Karpas-422 (cell line): ENCODE measurements at regions not wholly inside any gene's neighbourhood (a gene's known extent, or its start where the extent isn't known, plus 50 kb on each side); places are given as distances from the start of the nearest gene placed in this dataset.
"Not testable (repeated sequence)": the region's sequence is repeated elsewhere in the genome, so short reads cannot be mapped to it uniquely, and the experiment has no call there.

Source experiments
- DNase-seq: peaks from one replicate; pipeline ENCODE4 v3.0.0-alpha.2; 2015
- H2AFZ ChIP-seq: fragments of 200-600 bp; sonication (generic); 2 replicates; pipeline ENCODE4 v1.6.1; 2014; ENCODE audit warnings: antibody characterized with exemption, low read length, mixed read lengths
- H3K27ac ChIP-seq: fragments of 200-600 bp; sonication (generic); 2 replicates; pipeline ENCODE4 v1.5.1; 2014; ENCODE audit warnings: mild to moderate bottlenecking, low read length, moderate library complexity
- H3K27me3 ChIP-seq: fragments of 200-600 bp; sonication (generic); 2 replicates; pipeline ENCODE4 v1.6.1; 2014; ENCODE audit warnings: low read length, mixed read lengths
- H3K36me3 ChIP-seq: fragments of 200-600 bp; sonication (generic); 2 replicates; pipeline ENCODE4 v1.6.1; 2014; ENCODE audit warnings: low read length, mixed read lengths; ENCODE audit not compliant: insufficient read depth
- H3K4me1 ChIP-seq: fragments of 200-600 bp; sonication (generic); 2 replicates; pipeline ENCODE4 v1.6.1; 2014; ENCODE audit warnings: mild to moderate bottlenecking, low read length, mixed read lengths
- H3K4me2 ChIP-seq: fragments of 200-600 bp; sonication (generic); 2 replicates; pipeline ENCODE4 v1.6.1; 2014; ENCODE audit warnings: low read length, low read depth, mild to moderate bottlenecking; ENCODE audit not compliant: poor library complexity, severe bottlenecking
- H3K4me3 ChIP-seq: fragments of 200-600 bp; sonication (generic); 2 replicates; pipeline ENCODE4 v1.5.1; 2014; ENCODE audit warnings: mild to moderate bottlenecking, antibody characterized with exemption, low read length, mixed read lengths
- H3K79me2 ChIP-seq: fragments of 200-600 bp; sonication (generic); 2 replicates; pipeline ENCODE4 v1.6.1; 2014; ENCODE audit warnings: mild to moderate bottlenecking, low read length, mixed read lengths
- H3K9ac ChIP-seq: fragments of 200-600 bp; sonication (generic); 2 replicates; pipeline ENCODE4 v1.6.0; 2014; ENCODE audit warnings: low read length
- H3K9me2 ChIP-seq: fragments of 200-600 bp; sonication (generic), shearing (Covaris generic); replicated peaks from 2 replicates; pipeline ENCODE4 v1.6.0; 2014; ENCODE audit warnings: mild to moderate bottlenecking, low read length, moderate library complexity; ENCODE audit not compliant: insufficient read depth
- H3K9me3 ChIP-seq: fragments of 300-700, 200-600 bp; sonication (generic); 2 replicates; pipeline ENCODE4 v1.6.1; 2014; ENCODE audit warnings: low read length, mixed read lengths
- H4K20me1 ChIP-seq: fragments of 200-600 bp; sonication (generic); 2 replicates; pipeline ENCODE4 v1.6.1; 2014; ENCODE audit warnings: mild to moderate bottlenecking, antibody characterized with exemption, low read length, low read depth; ENCODE audit not compliant: insufficient read depth

DNA sequence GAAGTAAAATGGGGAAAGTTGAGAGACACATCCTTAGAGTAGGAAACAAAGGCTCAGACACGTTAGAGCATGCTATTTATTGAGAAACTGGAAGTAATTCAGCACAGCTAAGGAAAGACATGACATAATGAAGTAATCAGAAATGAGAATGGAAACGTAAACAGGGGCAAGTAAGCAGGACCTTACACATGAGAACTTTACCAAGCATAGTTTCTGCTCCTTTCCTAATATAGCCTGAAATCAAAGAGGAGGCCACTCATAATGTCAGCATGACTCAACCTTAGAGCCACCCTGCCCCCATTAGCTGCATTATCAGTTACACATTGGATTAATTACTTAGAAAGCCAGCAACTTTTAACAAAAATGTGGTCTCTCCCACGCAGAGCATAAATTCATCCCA, 558.3 kb upstream of the GRIA3 start:
- DNase-seq: no peak
- Histone ChIP-seq H3K36me3 (no peaks in the 10 kb centered on the region), H3K4me3 (no peak overlapping the region), H3K79me2 (no peaks in the 10 kb centered on the region), H3K4me2 (no peak overlapping the region), H3K9me2 (no peaks in the 10 kb centered on the region), H3K9ac (no peak overlapping the region), H4K20me1 (no peaks in the 10 kb centered on the region), H2AFZ (no peak overlapping the region), H3K9me3 (peaks cover 6% of the 10 kb centered on the region), H3K27me3 (no peaks in the 10 kb centered on the region), H3K4me1 (no peaks in the 10 kb centered on the region), H3K27ac (no peak overlapping the region)

DNA sequence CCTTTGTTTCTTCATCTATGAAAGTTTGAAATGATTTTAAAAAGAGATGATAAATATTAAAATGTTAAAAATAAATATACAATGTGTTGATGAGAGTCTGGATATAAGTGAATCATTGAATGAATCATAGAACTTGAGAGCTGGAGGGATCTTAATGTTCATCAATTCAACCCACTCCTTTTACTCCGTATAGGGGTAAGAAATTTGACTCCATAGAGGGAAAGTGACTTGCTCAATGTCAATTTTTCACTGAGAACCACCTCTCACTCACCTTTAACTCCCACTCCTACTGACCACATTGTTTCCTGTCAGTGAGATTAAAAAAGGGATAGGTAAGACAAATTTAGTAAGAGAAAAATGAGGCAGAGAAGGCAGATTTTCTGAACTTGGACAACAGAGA, 557.2 kb upstream of the GRIA3 start:
- Histone ChIP-seq H3K9me3 (peaks cover 3% of the 10 kb centered on the region; the same call in 1 of the 2 replicates), H4K20me1 (no peaks in the 10 kb centered on the region), H3K4me2 (no peak overlapping the region), H3K9me2 (no peaks in the 10 kb centered on the region), H3K9ac (no peak overlapping the region), H3K4me1 (no peaks in the 10 kb centered on the region), H2AFZ (no peak overlapping the region), H3K79me2 (no peaks in the 10 kb centered on the region), H3K27me3 (no peaks in the 10 kb centered on the region), H3K36me3 (no peaks in the 10 kb centered on the region), H3K4me3 (no peak overlapping the region), H3K27ac (no peak overlapping the region)
- DNase-seq: no peak

DNA sequence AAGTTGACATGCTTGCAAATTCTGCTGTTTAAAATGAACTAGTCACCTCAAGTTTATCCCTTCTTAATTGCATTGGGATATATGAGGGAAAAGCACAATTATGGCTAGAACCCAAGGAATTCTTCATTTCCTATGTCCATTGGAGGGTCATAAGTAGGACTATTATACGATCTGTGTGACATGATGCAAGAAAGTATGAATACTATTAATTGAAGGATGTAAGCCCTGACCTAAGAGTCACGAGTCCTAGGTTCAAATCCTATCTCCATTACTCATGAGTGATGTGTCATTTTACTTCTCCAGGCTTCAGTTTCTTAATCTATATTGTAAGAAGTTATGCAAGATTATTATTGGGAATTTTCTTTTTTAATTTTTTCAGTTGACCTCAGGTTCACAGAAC, 542.9 kb upstream of the GRIA3 start:
- no peak for DNase-seq
- no peaks in the 10 kb centered on the region for H3K36me3 ChIP-seq
- H3K27ac ChIP-seq: no peak overlapping the region
- H3K9ac ChIP-seq: no peak overlapping the region
- no peaks in the 10 kb centered on the region for H3K9me2 ChIP-seq
- no peak overlapping the region for H3K4me2 ChIP-seq
- no peaks in the 10 kb centered on the region for H3K27me3 ChIP-seq
- H2AFZ ChIP-seq: no peak overlapping the region
- H4K20me1 ChIP-seq: no peaks in the 10 kb centered on the region
- H3K4me1 ChIP-seq: no peaks in the 10 kb centered on the region
- H3K79me2 ChIP-seq: no peaks in the 10 kb centered on the region
- H3K4me3 ChIP-seq: no peak overlapping the region
- peaks cover 40% of the 10 kb centered on the region for H3K9me3 ChIP-seq

DNA sequence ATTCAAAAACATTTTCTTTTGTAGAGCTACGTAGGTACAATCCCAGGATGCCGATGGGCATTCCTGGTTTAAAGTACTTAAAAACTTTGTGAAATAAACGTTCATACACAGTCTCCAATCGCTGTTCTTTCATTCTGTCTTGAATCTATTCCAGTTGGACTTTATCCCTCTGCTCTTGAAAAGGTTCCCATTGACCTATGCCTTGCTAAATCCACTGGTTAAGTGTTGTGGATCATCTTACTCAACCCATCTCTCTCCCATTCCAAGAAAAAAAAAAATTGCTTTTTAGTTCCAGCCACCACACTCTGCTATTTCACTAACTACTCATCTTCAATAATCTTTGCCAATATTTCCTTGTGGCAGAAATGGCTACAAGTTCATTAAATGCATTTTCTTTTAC, 542.3 kb upstream of the GRIA3 start:
- no peak overlapping the region for H3K4me2 ChIP-seq
- no peak for DNase-seq
- H3K9ac ChIP-seq: no peak overlapping the region

DNA sequence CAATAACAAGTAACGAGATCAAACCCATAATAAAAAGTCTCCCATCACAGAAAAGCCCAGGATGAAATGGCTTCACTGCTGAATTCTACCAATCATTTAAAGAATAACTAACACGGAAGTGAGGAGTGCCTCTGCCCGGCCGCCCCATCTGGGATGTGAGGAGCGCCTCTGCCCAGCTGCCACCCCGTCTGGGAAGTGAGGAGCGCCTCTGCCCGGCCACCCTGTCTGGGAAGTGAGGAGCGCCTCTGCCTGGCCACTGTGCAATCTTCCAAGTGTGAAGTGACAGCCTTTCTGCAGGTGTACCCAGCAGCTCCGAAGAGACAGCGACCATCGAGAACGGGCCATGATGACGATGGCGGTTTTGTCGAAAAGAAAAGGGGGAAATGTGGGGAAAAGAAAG, 528.8 kb upstream of the GRIA3 start:
- H2AFZ ChIP-seq, H3K9me2 ChIP-seq, H3K9ac ChIP-seq, H3K4me3 ChIP-seq, H3K27ac ChIP-seq, H3K4me2 ChIP-seq, DNase-seq, H3K36me3 ChIP-seq, H3K79me2 ChIP-seq, H3K4me1 ChIP-seq, H3K27me3 ChIP-seq, H4K20me1 ChIP-seq: not testable (repeated sequence)
- peaks cover 30% of the 10 kb centered on the region for H3K9me3 ChIP-seq

More for the DNA sequence above, 542.3 kb upstream of the GRIA3 start:
- H3K9me2 ChIP-seq: no peaks in the 10 kb centered on the region
- H3K79me2 ChIP-seq: no peaks in the 10 kb centered on the region
- no peak overlapping the region for H2AFZ ChIP-seq
- H3K36me3 ChIP-seq: no peaks in the 10 kb centered on the region
- H3K9me3 ChIP-seq: peaks cover 36% of the 10 kb centered on the region
- H3K4me1 ChIP-seq: no peaks in the 10 kb centered on the region
- H3K27me3 ChIP-seq: no peaks in the 10 kb centered on the region
- no peak overlapping the region for H3K27ac ChIP-seq
- no peaks in the 10 kb centered on the region for H4K20me1 ChIP-seq
- H3K4me3 ChIP-seq: no peak overlapping the region

DNA sequence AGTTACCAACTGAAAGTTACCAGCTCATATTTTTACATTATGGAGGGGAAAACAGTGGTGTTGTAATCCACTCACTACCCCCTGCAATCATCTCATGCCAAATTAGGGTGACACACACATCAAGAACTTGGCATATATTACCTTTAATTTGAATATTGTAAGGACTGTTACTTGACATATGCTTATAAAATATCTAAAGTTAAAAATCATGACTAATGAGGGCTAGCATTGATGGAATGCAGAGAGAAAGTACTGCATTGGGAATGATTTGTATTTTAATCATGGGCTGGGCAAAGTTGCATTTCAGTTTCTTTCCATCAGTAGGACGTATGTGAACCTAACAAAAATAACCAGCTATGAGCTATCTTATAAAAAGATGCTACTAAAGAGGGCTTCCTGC, 517.5 kb upstream of the GRIA3 start:
- no peak overlapping the region for H3K27ac ChIP-seq
- H3K9me3 ChIP-seq: peaks cover 7% of the 10 kb centered on the region; the same call in 1 of the 2 replicates

DNA sequence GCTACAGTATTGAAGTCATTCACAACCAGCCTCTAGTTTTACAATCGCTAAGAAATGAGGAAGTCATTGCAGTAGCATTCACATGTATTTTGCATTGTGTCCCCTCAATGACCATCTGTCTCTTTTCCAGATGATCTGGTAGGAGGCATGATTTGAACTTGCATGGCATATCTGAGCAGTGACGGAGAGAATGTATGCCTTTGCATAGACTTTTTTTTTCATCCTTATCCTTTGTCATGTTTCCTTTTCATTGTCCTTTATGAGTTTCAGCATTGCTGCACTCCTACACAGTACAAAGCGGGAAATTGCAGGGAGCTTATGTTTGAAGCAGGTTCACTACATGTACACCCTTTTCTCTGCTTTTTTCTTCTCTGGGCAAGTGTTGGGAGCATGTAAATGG, 516.4 kb upstream of the GRIA3 start:
- no peaks in the 10 kb centered on the region for H4K20me1 ChIP-seq
- H3K4me3 ChIP-seq: no peak overlapping the region
- no peaks in the 10 kb centered on the region for H3K36me3 ChIP-seq
- H3K4me2 ChIP-seq: no peak overlapping the region
- H2AFZ ChIP-seq: no peak overlapping the region
- H3K79me2 ChIP-seq: no peaks in the 10 kb centered on the region
- peaks cover 12% of the 10 kb centered on the region for H3K9me3 ChIP-seq
- no peaks in the 10 kb centered on the region for H3K27me3 ChIP-seq
- DNase-seq: no peak
- H3K4me1 ChIP-seq: no peaks in the 10 kb centered on the region
- no peak overlapping the region for H3K9ac ChIP-seq
- no peak overlapping the region for H3K27ac ChIP-seq
- H3K9me2 ChIP-seq: no peaks in the 10 kb centered on the region

More for the DNA sequence above, 517.5 kb upstream of the GRIA3 start:
- H3K36me3 ChIP-seq: no peaks in the 10 kb centered on the region
- H4K20me1 ChIP-seq: no peaks in the 10 kb centered on the region
- H3K4me2 ChIP-seq: no peak overlapping the region
- H2AFZ ChIP-seq: no peak overlapping the region
- H3K9me2 ChIP-seq: no peaks in the 10 kb centered on the region
- H3K4me1 ChIP-seq: no peaks in the 10 kb centered on the region
- H3K9ac ChIP-seq: no peak overlapping the region
- H3K4me3 ChIP-seq: no peak overlapping the region
- DNase-seq: no peak
- no peaks in the 10 kb centered on the region for H3K27me3 ChIP-seq
- H3K79me2 ChIP-seq: no peaks in the 10 kb centered on the region

DNA sequence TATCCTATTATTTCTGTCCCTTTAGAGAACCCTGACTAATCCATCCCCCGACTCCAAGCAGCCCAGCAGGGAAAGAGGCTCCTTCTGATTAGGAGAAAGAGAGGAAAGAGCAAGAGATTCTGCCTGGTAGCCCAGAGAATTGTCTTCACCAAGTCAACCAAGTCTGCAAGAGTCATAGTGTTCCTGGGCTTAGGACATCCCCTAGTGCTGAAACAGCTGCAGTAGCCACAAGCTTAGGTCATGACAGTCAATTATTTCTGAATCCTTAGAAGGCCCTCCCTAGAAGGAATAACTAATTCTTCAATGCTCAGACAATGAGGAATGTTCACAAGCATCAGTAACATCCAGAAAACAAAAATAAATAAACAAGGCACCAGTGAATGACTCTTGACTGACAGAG, 480.3 kb upstream of the GRIA3 start:
- Histone ChIP-seq H3K36me3 (no peaks in the 10 kb centered on the region), H2AFZ (no peak overlapping the region), H3K4me1 (no peaks in the 10 kb centered on the region), H3K79me2 (no peaks in the 10 kb centered on the region), H3K9me3 (peaks cover 24% of the 10 kb centered on the region), H3K27me3 (no peaks in the 10 kb centered on the region), H3K4me3 (no peak overlapping the region), H3K9ac (no peak overlapping the region), H3K4me2 (no peak overlapping the region), H4K20me1 (no peaks in the 10 kb centered on the region), H3K27ac (no peak overlapping the region), H3K9me2 (no peaks in the 10 kb centered on the region)
- no peak for DNase-seq

DNA sequence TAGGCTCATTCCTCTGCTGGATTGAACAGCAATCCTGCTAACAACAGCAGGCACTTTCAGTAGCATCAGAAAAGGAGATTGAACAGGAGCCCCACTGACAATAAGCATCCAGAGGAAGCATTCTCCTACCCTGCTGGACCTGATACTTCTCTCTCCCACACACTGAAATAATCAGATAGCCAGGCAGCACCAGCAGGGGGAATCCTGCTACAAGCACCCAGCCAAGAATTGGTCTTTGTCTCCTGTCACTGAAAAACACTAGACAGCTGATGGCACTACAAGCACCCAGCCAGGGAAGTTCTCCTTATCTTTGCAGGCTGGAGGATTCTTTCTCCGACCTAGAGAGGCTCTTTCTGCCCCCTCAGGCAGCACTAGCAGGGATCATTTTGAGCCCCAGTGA, 444.3 kb upstream of the GRIA3 start:
- H3K4me3 ChIP-seq: no peak overlapping the region
- no peaks in the 10 kb centered on the region for H3K36me3 ChIP-seq
- H3K9me2 ChIP-seq: 0 out of 2 replicates have a peak, but pooled peaks cover 2% of the 10 kb centered on the region

More for the DNA sequence above, 444.3 kb upstream of the GRIA3 start:
- Histone ChIP-seq H3K79me2 (no peaks in the 10 kb centered on the region), H3K4me2 (no peak overlapping the region), H2AFZ (no peak overlapping the region), H3K9me3 (peaks cover 10% of the 10 kb centered on the region), H4K20me1 (no peaks in the 10 kb centered on the region), H3K27me3 (no peaks in the 10 kb centered on the region), H3K9ac (no peak overlapping the region), H3K4me1 (no peaks in the 10 kb centered on the region), H3K27ac (no peak overlapping the region)
- no peak for DNase-seq
